Hepatocyte (in vitro differentiated cells): ENCODE measurements at regions not wholly inside any gene's neighbourhood (a gene's known extent, or its start where the extent isn't known, plus 50 kb on each side); places are given as distances from the start of the nearest gene placed in this dataset.

ENCODE experiments used
- CTCF ChIP-seq: fragments of 200-600 bp; sonication (generic); IDR thresholded peaks from 2 replicates; pipeline ENCODE4 v1.5.1; 2016; ENCODE audit warnings: antibody characterized with exemption, mild to moderate bottlenecking; ENCODE audit not compliant: poor library complexity
- EZH2 ChIP-seq: fragments of 200-600 bp; sonication (generic); IDR thresholded peaks from 2 replicates; pipeline ENCODE4 v1.6.1; 2016; ENCODE audit warnings: antibody characterized with exemption, mild to moderate bottlenecking, borderline replicate concordance
- EZH2phosphoT487 ChIP-seq: fragments of 200-600 bp; sonication (generic); IDR thresholded peaks from one replicate; pipeline ENCODE4 v1.6.1; 2018; ENCODE audit warnings: antibody characterized with exemption, mild to moderate bottlenecking, low read depth, moderate library complexity; ENCODE audit not compliant: unreplicated experiment, severe bottlenecking

GRCh38 chr14:60356386-60356785 is 107.4 kb downstream of the PPM1A start:
- TF ChIP-seq CTCF (no peak), EZH2 (no peak), EZH2phosphoT487 (no peak)
